IPS-NIHi11 (cell line): ENCODE measurements at regions not wholly inside any gene's neighbourhood (a gene's known extent, or its start where the extent isn't known, plus 50 kb on each side); places are given as distances from the start of the nearest gene placed in this dataset.
"Not testable (repeated sequence)": the region's sequence is repeated elsewhere in the genome, so short reads cannot be mapped to it uniquely, and the experiment has no call there.

Source experiments
- DNase-seq: peaks from one replicate; pipeline ENCODE4 v3.0.0; 2012; ENCODE audit warnings: mixed read lengths, low spot score

DNA sequence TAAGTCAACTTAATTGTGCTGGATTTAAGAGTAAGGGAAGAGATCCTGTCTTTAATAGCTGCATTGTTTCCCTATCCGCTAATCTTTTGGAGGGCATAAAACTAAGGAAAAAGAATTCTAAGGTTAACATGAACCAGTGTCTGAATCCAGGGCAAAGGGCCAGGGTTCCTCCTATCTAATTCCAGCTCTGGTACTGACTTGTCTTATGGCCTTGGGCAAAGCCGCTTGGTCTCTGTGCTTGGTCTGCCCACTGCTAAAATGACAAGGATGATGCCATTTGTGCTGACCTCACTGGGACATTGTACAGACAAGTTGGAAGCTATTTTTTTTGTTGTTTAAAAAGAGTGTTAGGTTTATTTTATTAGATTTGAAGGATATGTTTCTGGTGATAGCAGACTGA is 334.7 kb upstream of the PIK3R1 start:
- DNase-seq: no peak

DNA sequence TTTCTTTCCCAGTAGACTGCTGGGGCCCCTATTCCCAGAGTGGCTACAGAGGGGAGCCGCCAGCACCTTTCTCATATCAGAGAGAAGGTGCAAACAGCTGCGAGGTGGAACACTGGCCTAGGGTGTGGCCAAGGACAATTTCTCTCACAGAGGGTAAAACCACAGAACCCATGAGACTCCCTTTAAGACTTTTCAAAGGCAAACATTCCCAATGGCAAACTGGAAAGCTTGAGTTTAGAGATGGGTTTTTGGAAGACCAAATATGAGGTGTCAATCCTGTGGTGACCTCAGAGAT is 335.1 kb upstream of the PIK3R1 start:
- no peak for DNase-seq

DNA sequence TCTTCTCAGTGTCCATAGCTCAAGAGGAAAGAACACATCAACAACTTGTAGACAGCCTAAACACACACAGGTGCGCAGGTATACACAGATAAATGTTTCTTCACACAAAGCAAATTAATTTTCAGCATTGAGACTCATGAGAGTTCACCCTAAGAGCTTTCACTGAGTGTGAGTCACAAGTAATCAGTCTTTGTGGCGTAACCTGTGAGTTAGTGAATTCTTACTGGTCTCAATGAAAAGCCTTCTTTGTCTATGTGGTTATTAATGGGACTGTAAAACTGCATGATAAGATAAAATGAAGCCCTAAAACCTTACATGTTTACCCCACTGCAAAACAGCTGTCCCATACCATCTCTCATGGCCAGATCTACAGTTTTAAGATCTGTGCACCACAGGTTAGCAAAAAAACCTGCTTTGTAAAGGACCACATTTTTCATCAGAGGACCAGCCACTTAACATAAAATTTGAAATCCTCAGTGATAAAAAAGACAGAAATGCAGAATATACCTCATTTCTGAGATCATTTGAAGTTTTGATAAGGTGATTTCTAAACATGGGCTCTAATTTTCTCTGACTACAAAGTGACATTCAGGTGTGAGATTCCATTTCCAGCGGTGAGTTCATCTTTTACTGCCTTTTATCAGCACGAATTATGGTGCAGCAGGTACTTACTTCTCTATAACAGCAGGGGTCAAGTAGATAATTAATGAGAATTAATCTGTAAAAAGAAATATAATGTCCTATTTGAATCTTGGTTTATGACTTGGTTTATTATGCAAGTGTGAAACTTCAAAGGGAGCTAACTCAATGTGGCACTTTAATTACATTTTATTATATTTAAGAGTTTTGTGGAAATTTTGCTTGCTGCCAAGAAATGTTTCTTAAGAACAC is 335.7 kb upstream of the PIK3R1 start:
- no peak for DNase-seq

DNA sequence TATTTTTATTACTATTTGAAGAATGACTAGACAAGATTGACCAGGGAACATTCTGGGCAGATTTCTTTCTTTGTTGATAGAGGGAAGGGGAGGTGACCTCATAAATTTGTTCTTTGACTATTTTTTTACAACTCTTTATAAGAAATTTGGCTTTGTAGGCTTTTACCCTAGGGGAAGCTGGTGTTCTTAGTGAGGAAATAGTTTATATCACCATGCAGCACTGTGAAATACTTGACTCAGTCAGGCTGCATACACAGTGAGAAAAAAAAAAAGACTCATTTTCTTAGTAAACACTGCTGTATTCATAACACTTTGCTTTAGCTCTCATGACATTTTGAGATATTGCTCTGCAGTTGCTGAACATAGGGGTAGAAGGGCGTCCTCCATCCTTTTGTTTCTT is 336.6 kb upstream of the PIK3R1 start:
- no peak for DNase-seq

DNA sequence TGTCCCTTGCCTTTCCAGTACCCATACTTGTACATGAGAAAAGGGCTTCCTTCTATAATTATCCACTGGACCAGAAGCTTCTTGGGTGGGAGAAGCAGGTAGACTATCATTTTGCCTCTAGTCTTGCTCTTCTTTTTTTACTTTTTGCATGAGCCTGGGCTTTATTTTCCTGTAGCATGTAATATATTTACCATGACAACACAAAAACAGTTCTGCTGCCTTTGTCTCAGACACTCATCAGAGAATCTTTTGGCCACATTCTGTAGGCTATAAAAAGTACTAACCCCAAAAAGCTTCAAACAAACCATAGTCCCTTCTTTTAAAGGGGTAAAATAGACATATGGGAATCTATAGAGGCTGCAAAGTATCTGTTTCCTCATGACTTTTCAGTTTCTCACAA is 339.2 kb upstream of the PIK3R1 start:
- no peak for DNase-seq

DNA sequence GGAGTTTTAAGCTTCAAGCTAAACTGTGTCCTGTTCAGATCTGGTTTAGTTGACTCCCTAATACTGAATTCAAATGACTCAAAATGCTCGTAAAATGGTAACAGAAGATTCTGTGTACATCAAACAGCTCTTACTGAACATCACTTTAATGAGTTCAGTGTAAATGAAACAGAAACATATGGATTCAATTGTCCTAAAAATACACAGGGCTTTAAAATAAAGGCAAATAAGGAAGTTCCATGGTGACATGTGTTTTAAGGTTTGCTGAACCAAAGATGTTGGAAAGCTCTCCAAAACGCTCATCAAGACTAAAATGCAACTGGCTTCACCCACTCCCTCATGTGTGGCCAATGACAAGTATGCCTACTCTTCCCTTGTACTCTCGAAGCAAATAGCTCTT is 340.0 kb upstream of the PIK3R1 start:
- no peak for DNase-seq

DNA sequence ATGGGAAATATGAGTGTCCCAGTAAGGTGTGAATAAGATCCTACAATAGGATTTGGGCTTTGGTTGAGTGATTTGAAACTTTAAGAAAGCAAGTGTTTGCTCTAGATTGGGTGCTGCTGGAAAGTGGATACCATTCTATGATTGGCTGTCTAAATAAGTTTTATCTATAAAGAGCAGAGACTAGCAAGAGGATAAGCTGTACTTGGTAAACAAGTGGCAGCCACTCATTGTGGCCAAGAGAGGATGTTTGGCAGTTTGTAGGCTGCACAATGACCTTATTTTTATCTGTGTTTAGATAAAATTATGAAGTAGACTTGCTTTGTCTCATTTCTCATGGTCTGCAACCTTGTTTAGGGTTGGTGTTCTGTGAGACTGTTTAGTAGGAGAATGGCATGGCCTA is 341.6 kb upstream of the PIK3R1 start:
- no peak for DNase-seq

DNA sequence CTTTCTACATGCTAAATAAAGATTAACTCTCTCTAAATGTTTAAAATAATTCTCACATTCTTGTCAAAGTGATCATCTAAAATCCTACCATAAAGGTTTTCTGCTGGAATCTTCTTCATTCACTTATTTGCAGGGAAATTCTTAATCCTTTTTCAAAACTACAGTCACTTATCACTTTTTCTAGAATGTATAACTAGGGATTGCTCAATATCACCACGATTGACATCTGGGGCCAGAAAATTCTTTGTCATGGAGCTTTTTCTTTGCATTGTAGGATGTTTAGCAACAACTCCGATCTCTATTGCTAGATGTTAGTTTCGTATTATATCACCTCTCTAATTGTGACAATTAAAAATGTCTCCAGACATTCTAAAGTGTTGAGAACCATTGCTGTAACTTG is 344.9 kb upstream of the PIK3R1 start:
- DNase-seq: no peak

DNA sequence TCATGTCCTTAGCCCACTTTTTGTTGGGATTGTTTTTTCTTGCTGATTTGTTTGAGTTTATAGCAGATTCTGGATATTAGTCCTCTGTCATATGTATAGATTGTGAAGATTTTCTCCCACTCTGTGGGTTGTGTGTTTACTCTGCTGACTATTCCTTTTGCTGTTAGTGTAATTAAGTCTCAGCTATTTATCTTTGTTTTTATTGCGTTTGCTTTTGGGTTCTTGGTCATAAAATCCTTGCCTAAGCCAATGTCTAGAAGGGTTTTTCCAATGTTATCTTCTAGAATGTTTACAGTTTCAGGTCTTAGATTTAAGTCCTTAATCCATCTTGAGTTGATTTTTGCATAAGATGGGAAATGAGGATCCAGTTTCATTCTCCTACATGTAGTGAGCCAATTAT is 351.2 kb upstream of the PIK3R1 start:
- DNase-seq: not testable (repeated sequence)

DNA sequence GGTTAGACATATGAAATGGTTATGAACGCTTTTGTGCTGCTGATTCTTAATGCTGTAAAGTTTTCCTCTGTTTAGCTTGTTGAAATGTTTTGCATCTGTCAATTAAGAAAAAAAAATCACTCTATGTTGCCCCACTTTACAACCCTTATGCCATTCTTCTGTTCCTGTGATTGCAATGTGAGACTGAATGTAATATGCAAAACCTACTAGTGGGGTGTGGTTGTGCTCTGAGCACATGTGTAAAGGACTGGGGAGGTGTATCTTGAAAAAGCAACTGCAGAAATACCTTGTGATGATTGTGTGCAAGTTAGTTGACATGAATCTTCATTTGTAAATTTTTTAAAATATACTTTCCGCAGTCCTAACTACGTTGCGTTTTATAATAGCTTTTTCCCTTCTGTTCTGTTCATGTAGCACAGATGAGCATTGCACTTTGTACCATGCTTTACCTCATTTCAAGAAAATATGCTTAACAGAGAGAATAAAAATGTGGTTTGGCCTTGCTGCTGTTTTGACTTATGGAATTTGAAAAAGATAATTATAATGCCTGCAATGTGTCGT is 357.0 kb upstream of the PIK3R1 start:
- no peak for DNase-seq

DNA sequence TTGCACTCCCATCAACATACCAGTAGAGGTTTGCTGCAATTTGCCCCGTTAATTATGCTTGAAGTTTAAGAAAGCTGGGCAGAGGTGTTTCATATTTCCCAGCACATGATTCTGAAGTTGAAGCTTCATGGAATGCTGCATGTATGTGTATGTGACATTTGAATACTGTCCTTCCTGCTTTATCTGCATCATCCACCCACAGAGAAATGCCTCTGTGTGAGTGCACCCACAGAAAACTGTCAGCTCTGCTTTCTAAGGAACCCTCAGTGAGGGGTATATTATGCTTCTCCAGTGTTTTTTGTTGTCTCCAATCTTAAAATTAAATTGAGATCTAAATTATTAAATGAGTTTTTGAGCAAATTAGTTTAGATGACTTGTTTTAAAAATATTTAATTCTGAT is 358.1 kb upstream of the PIK3R1 start:
- DNase-seq: no peak

DNA sequence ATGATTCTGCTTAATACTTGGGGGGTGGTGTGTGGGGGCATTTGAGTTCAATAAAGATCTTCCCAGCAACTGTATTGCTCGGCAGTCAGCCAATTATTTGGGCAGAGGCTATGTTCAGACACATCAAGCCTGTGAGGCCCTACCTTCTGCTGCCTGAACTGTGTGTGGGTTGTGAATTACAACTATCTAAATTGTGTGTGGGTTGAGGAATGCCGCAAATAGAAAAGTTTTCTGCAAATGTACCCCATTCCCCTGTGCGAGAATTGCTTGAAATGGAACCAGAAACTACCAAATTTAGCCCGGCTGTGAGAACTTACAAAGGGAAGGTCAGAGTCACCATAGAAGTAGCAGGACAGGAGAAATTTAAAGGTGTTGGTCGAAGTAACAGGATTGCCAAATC is 360.0 kb upstream of the PIK3R1 start:
- no peak for DNase-seq

DNA sequence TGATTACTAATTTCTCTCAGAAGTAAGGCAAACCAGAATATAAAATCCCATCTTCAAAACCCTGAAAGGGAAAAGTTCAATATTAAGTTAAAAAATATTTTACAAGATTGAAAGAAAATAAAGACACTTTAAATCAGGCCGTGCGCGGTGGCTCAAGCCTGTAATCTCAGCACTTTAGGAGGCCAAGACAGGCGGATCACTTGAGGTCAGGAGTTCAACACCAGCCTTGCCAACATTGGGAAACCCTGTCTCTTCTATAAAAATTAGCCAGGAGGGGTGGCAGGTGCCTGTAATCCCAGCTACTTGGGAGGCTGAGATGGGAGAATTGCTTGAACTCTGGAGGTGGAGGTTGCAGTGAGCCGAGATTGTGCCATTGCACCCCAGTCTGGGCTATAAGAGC is 364.6 kb upstream of the PIK3R1 start:
- DNase-seq: not testable (repeated sequence)

DNA sequence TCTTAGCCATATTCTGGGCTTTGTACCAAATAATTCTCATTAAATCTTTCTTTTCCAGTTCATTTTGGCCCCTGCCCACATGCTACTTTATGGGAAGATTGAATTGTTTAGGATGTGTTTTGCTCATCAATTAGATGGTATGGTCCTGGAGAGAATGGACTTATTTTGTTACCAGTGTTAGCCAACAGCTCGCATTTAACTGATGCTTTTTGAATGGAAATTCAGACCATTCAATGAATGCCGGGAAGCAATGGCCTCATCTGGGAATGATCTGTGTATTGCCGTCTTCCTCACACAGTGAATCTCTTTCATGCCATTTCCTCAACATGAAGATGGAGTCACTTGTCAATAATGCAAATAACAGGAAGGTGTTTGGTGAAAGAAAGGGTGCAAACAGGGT is 370.6 kb upstream of the PIK3R1 start:
- no peak for DNase-seq

DNA sequence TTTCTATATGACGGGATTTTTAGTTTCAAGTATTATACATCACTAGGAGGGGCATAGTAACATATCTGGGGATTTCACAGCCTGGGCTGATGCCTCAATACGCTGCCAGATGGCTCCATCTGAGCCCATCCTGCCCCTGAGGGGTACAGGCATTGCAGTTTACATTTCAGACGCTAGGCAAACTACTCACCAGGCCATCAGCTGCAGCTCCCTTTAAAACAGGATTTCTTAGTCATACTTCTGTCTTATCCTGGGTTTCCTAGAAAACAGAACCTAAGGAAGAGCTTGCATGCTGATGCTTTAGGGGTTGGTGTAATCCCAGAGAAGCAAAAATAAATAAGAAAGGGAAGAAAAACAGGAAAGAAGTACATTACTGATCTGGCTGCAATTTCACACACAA is 372.8 kb upstream of the PIK3R1 start:
- peak; percentile 24 for DNase-seq

DNA sequence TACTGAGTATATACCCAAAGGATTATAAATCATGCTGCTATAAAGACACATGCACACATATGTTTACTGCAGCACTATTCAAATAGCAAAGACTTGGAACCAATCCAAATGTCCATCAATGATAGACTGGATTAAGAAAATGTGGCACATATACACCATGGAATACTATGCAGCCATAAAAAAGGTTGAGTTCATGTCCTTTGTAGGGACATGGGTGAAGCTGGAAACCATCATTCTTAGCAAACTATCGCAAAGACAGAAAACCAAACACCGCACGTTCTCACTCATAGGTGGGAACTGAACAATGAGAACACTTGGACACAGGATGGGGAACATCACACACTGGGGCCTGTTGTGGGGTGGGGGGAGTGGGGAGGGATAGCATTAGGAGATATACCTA is 378.3 kb upstream of the PIK3R1 start:
- not testable (repeated sequence) for DNase-seq

DNA sequence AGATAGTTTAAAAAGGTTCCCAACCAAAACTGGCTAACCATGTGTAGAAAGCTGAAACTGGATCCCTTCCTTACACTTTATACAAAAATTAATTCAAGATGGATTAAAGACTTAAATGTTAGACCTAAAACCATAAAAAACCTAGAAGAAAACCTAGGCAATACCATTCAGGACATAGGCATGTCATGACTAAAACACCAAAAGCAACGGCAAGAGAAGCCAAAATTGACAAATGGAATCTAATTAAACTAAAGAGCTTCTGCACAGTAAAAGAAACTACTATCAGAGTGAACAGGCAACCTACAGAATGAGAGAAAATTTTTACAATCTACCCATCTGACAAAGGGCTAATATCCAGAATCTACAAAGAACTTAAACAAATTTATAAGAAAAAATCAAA is 379.1 kb upstream of the PIK3R1 start:
- DNase-seq: not testable (repeated sequence)

DNA sequence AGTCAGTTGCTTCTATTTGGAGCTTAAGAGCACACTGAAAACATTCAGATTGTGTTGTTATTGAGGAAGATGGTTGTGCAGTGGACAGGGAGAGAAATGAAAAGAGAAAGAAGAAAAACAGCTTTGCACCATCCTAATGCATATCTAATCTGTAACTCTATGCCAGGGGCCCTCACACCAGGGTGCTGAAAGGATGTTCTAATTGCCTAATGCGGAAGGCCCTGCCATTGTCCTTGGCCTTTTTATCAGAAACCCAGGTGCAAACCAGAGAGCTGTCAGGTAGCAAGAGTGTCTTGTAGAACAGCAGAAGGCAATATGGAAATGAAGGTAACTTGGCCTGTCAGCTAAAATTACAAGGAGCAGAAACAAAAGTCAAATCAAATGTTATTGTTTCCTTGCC is 384.5 kb upstream of the PIK3R1 start:
- DNase-seq: no peak

DNA sequence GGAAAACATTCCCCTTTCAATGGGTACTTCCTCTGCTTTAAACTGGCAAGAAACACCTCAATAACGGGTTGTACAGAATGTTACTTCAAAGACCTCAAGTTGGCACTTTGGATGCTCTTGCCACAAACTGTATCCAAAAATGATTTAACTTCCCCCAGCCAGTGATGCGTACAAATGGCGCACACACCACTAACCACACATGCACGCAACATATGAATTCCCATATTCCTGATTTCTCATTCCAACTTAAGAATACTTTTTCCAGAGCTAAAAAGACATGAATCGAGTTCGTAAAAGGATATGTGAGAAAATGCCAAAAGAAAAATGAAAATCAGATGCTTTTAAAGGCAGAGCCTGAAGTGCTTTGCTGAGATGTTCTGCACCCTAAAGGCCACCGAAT is 388.0 kb upstream of the PIK3R1 start:
- DNase-seq: no peak

DNA sequence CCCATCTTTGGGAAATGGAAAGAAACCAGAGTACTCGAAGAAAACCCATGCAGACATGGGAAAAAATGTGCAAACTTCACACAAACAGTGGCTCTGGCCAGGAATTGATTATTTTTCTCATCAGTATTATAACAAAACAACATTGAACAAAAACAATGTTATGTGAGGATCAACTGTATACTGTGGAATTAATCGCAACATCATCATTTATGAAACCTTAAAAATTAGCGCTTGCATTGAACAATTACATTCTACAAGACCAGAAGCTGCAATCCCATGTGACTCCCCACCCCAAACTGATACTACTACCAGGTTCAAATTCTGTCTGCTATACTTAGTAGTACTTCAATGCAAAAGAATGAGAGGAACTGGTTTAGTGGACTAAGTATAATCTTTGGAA is 390.7 kb upstream of the PIK3R1 start:
- no peak for DNase-seq

DNA sequence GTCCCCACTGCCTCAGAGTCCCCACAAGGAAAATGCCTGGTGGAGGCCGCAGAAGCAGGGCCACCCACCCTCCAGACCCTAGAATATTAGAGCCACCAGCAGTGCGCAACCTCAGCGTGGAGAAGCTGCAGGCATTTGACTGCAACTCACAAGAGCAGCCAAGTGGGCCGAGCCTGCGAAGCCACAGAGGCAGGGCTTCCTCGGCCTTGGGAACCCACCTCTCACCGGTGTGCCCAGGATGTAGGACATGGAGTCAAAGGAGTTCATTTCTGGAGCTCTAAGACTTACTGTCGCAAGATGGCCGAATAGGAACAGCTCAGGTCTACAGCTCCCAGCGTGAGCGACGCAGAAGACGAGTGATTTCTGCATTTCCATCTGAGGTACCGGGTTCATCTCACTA is 397.9 kb upstream of the PIK3R1 start:
- DNase-seq: no peak

DNA sequence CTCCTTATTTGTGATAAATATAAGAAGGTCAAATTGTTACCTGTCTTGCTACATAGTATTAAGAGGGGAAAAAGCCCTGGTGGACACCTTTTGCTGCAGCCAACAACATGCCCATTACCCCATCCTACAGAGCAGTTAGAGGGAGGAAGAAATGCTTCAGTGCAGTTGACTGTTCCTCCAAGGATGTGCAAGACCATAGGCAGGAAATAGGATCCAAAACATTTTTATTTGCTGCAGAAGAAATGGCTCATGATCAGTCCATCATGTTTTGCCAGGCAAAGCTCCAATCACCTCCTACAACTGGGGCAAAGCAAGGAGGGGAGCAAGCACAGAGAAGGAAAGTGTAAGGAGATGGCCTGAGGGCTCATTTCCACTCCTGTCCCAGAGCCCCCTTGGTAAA is 399.1 kb upstream of the PIK3R1 start:
- DNase-seq: no peak

DNA sequence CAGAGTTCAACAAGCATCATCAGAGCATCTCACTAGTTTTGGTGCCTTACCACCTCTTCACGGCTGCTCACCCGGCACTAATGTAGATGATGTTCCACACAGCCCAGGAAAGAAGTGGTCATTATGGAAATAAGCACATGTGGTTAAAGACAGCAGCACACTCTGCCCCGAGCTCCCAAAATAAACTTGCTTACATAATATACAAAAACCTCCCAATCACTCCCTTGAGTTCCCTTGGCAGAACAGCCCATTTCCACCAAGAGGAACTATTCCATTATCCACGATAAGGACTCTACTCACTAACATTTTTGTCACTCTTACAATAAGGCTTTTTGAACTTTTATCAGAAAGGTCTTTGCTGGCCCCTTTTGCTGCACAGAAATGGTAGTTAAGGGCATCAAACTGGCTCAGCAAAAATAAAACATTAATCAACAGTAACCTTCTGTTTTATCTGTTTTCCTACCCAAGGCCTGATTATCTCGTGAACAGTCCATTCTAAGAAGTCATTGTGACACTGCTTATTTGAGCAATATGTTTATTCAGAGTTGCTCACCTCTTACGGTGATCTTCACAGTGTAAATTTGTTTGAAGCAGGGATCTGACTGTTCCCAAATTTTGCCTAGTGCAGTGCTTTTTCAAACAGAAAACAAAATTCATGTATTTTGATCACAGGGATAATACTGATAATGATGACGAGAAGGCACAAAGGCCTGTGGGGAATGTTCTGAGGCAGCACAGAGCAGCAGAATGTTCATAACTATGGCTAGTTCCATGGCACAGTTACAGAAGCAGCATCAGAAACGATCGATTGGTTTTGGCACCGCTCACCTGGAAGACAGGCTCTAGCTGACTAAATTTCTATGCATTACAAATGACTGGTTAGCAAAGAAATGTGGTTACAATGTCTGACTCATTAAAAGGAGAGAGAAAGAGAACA is 399.8 kb upstream of the PIK3R1 start:
- no peak for DNase-seq
